GM21447 (cell line): ENCODE measurements at regions not wholly inside any gene's neighbourhood (a gene's known extent, or its start where the extent isn't known, plus 50 kb on each side); places are given as distances from the start of the nearest gene placed in this dataset.
"Not testable (repeated sequence)": the region's sequence is repeated elsewhere in the genome, so short reads cannot be mapped to it uniquely, and the experiment has no call there.

Experiments
- ATAC-seq: cut with Tn5 transposase; IDR thresholded peaks from one replicate; pipeline ENCODE4 v1.9.1; 2021; ENCODE audit not compliant: unreplicated experiment

GRCh38 chr6:93183531-93183972 is 235.8 kb downstream of the EPHA7 start:
- ATAC-seq, result no peak

- ATAC-seq, result no peak
Observed at GRCh38 chr6:93182938-93183479, 236.3 kb downstream of the EPHA7 start.

GRCh38 chr6:93177918-93178317 is 241.4 kb downstream of the EPHA7 start:
- ATAC-seq, result no peak

- no peak for ATAC-seq
Observed at GRCh38 chr6:93177438-93177837, 241.9 kb downstream of the EPHA7 start.

GRCh38 chr6:93176070-93176469 is 243.3 kb downstream of the EPHA7 start:
- ATAC-seq, result no peak

- not testable (repeated sequence) for ATAC-seq
Observed at GRCh38 chr6:93173573-93173972, 245.8 kb downstream of the EPHA7 start.

- no peak for ATAC-seq
Observed at GRCh38 chr6:93165850-93166430, 253.4 kb downstream of the EPHA7 start.

- ATAC-seq, result no peak
Observed at GRCh38 chr6:93164781-93165180, 254.6 kb downstream of the EPHA7 start.

GRCh38 chr6:93163146-93163545 is 256.2 kb downstream of the EPHA7 start:
- ATAC-seq, result no peak

GRCh38 chr6:93139408-93140081 is 279.8 kb downstream of the EPHA7 start:
- no peak for ATAC-seq

GRCh38 chr6:93136111-93136510 is 283.2 kb downstream of the EPHA7 start:
- ATAC-seq, result no peak

- ATAC-seq, result no peak
Observed at GRCh38 chr6:93124006-93124632, 295.2 kb downstream of the EPHA7 start.

- ATAC-seq, result no peak
Observed at GRCh38 chr6:93123585-93123984, 295.8 kb downstream of the EPHA7 start.

GRCh38 chr6:93120154-93120742 is 299.1 kb downstream of the EPHA7 start:
- ATAC-seq, result no peak

- ATAC-seq, result no peak
Observed at GRCh38 chr6:93105907-93106306, 313.5 kb downstream of the EPHA7 start.

- no peak for ATAC-seq
Observed at GRCh38 chr6:93105017-93105416, 314.3 kb downstream of the EPHA7 start.

GRCh38 chr6:93104195-93104817 is 315.1 kb downstream of the EPHA7 start:
- ATAC-seq, result no peak

GRCh38 chr6:93088621-93089501 is 330.5 kb downstream of the EPHA7 start:
- no peak for ATAC-seq

- ATAC-seq, result no peak
Observed at GRCh38 chr6:93087606-93088005, 331.8 kb downstream of the EPHA7 start.

GRCh38 chr6:93086351-93086750 is 333.0 kb downstream of the EPHA7 start:
- no peak for ATAC-seq
